Fibroblast of the aortic adventitia (primary cell): ENCODE measurements at regions not wholly inside any gene's neighbourhood (a gene's known extent, or its start where the extent isn't known, plus 50 kb on each side); places are given as distances from the start of the nearest gene placed in this dataset.
A peak's percentile ranks its signal among the peaks of the same experiment; 100 is the strongest.

Source experiments
- DNase-seq: peaks from one replicate; pipeline ENCODE4 v3.0.0-alpha.2; 2010; ENCODE audit warnings: low read depth
- H3K4me3 ChIP-seq: 2 replicates; pipeline ENCODE4 v1.5.1; 2011; ENCODE audit warnings: low read depth, mild to moderate bottlenecking, control low read depth, low read length, moderate library complexity
- TF ChIP-seq, protein P1 (sequence below): IDR thresholded peaks from 2 replicates; pipeline ENCODE4 v1.5.1; 2011; ENCODE audit warnings: mild to moderate bottlenecking, low read length, control low read depth, inconsistent platforms; ENCODE audit not compliant: insufficient read depth

DNA sequence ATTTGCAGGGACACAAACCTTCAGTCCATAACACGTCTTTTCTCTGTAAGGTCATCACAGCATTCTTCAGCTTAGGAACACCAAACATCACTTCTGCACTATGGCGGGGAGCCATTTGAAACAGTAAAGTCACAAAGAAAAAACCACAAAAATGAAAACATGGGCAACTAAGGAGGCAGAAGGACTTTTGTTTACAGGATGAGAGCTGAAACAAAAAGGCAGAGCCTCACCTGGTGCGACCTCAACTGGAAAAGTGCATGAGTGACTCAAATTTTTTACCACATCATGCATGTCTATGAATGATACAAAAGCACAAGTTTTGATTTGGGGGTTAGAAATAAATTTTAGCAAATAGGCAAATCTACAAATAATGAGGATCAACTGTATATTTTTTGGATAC lies 68.2 kb upstream of the TNFAIP3 start:
- DNase-seq = no peak
- TF ChIP-seq, protein P1, sequence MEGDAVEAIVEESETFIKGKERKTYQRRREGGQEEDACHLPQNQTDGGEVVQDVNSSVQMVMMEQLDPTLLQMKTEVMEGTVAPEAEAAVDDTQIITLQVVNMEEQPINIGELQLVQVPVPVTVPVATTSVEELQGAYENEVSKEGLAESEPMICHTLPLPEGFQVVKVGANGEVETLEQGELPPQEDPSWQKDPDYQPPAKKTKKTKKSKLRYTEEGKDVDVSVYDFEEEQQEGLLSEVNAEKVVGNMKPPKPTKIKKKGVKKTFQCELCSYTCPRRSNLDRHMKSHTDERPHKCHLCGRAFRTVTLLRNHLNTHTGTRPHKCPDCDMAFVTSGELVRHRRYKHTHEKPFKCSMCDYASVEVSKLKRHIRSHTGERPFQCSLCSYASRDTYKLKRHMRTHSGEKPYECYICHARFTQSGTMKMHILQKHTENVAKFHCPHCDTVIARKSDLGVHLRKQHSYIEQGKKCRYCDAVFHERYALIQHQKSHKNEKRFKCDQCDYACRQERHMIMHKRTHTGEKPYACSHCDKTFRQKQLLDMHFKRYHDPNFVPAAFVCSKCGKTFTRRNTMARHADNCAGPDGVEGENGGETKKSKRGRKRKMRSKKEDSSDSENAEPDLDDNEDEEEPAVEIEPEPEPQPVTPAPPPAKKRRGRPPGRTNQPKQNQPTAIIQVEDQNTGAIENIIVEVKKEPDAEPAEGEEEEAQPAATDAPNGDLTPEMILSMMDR = no peak

DNA sequence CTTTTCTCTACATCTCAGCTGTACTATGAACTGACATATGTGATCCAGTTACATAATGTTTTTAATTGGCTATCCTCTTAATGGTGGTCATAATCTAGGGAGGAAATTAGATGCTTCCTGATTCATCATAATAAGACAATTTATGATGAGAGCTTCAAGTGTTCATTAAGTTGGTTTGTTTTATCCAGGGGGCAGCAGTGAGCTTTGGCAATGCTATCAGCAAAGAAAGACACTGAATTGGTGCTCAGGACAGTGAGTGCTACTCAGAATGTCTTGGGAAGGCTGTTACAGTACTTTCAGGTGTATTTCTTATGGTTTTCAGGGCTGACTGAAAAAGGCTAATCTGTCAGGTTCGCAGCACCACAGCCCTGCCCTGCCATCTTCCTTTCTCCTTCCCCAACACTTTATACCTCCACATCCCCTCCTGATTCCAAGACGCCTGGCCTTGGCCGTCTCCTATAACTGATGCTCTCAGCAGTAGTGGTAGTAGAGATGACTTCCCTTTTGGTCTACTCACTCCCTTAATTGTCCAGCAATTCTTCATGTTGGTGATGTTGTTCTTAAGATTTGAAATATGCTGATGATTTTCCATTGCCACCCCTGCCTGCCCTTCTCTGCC lies 67.0 kb upstream of the TNFAIP3 start:
- peak; percentile 56 for DNase-seq
- TF ChIP-seq, protein P1 = peak; percentile 47
- H3K4me3 ChIP-seq = no peak overlapping the region

More for the DNA sequence above, 68.2 kb upstream of the TNFAIP3 start:
- no peak overlapping the region for H3K4me3 ChIP-seq

DNA sequence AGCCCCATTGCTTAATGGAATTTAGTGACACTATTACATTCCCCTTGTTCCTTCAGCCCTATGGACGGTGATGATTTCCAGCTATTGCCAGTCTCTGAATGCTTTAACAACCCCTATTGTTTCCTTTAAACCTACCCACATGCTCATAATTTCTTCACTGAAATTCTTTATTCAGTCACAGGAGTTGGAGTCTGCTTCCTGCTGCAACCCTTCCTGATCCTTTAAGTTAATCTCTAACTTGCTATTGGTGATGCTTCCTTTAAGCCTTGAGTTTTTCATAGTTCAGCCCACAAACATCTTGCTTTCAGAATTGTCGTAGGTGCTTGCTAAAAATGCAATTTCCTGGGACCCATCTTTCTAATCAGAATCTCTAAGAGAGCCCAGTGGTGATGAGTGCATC lies 66.3 kb upstream of the TNFAIP3 start:
- TF ChIP-seq, protein P1 = no peak
- DNase-seq = no peak
- no peak overlapping the region for H3K4me3 ChIP-seq

DNA sequence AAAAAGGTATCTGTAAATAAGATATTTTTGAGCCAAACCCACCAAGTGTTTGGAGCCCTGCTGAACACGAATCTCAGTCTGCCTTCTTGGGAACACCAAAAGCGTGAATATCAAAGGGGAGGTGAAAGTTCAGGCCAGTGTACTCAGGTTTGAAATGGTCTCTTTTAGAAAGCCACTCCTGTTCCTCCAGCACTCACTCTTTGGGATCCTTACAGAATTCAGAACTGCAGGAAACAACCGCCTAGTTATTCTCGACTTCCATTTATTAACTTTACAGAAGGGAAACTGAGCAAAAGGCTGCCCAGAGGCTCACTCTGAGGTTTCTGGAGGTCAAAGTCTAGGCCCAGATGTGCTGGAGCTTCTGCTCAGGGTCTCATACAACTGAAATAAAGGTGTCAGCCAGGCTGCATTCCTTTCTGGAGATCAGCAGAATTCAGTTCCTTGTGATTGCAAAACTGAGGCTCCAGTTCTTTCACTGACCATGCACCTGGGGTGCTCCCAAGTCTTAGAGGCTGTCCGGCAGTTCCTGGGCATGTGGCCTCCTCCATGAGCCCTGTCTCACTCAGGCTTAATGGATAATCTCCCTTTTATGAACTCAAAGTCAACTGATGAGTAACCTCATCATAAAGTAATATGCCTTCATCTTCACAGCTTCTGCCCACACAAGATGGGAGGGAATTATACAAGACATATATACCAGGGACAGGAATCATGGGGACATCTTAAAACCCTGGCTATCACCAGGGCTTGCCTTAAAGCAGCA lies 65.5 kb upstream of the TNFAIP3 start:
- DNase-seq = no peak
- H3K4me3 ChIP-seq = no peak overlapping the region
- TF ChIP-seq, protein P1 = no peak

DNA sequence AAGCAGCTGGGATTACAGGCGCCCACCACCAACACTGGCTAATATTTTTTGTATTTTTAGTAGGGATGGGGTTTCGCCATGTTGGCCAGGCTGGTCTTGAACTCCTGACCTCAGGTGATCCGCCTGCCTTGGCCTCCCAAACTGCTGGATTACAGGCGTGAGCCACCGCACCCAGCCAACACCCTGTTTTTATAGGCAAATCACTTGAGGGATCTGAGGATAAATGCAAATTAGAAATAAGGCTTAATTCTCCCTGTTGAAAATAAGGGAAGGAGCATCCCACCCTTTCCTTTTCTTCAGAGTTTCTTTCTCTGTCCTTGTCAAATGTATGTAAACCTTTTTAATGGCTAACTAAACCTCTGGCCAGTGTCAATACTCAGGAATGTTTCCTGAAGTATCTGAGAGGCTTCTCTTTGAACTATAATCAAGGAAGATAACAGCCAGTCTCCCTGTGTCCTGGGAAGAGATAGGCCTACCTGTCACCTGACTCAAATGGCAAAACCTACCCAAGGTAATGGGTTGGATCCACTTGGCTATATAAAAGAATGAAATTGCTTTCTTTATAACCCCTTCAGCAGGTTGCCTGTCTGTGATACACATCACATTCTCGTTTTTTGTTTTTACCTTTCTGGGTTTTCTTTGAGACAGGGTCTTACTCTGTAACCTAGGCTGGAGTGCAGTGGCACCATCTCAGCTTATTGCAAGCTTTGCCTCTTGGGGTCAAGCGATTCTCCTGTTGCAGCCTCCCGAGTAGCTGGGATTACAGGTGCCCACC lies 64.5 kb upstream of the TNFAIP3 start:
- H3K4me3 ChIP-seq = no peak overlapping the region
- no peak for DNase-seq
- TF ChIP-seq, protein P1 = no peak

DNA sequence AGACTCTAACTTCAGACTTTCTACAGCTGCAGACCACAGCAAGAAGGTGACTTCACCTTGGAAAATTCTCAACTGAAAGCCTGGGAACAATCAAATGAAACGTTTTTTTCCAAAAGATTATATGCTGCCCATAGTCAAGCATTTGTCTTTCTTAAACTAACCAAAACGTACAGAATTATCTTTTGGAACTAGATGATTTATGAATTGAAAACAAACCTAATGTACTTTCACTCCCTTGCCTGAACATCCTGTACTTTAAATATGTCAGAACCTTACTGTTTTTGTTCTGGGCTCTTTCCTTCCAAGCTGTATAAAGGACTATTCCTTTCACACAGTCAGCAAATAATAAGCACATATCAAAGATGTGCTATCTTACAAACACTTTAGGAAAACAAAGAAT lies 62.4 kb upstream of the TNFAIP3 start:
- peak; percentile 84 for DNase-seq

More for the DNA sequence above, 62.4 kb upstream of the TNFAIP3 start:
- TF ChIP-seq, protein P1 = no peak
- H3K4me3 ChIP-seq = no peak overlapping the region
